SK-N-SH treated with all-trans-retinoic acid at 6 μM for 48 hours (cell line): ENCODE measurements at regions not wholly inside any gene's neighbourhood (a gene's known extent, or its start where the extent isn't known, plus 50 kb on each side); places are given as distances from the start of the nearest gene placed in this dataset.

Experiments
- ATAC-seq: fragments of 200-7000 bp; cut with Tn5 transposase; 3 replicates; pipeline ENCODE4 v1.9.1; 2020; ENCODE audit warnings: mild to moderate bottlenecking, moderate library complexity
- ARNTL ChIP-seq: fragments of 450-650 bp; formaldehyde crosslinking; IDR thresholded peaks from 2 replicates; pipeline ENCODE4 v1.5.0; 2020; ENCODE audit warnings: low read depth, mild to moderate bottlenecking, moderate library complexity, borderline replicate concordance
- BACH2 ChIP-seq: fragments of 250-450 bp; sonication (Bioruptor Pico); IDR thresholded peaks from 2 replicates; pipeline ENCODE4 v1.9.0; 2021; ENCODE audit warnings: mild to moderate bottlenecking, borderline replicate concordance
- CREB5 ChIP-seq: fragments of 250-450 bp; sonication (Bioruptor Pico); IDR thresholded peaks from 2 replicates; pipeline ENCODE4 v1.5.1; 2020; ENCODE audit warnings: low read depth, mild to moderate bottlenecking, moderate library complexity
- CSDC2 ChIP-seq: fragments of 250-450 bp; sonication (Bioruptor Pico); IDR thresholded peaks from 2 replicates; pipeline ENCODE4 v1.5.0; 2020; ENCODE audit warnings: mild to moderate bottlenecking, moderate library complexity
- ESRRG ChIP-seq: fragments of 250-450 bp; sonication (Bioruptor Pico); IDR thresholded peaks from 2 replicates; pipeline ENCODE4 v1.6.1; 2021; ENCODE audit warnings: mild to moderate bottlenecking
- GLIS3 ChIP-seq: fragments of 250-450 bp; sonication (Bioruptor Pico); IDR thresholded peaks from 2 replicates; pipeline ENCODE4 v1.5.0; 2020; ENCODE audit warnings: mild to moderate bottlenecking, moderate library complexity
- ISL1 ChIP-seq: fragments of 250-450 bp; sonication (Bioruptor Pico); IDR thresholded peaks from 2 replicates; pipeline ENCODE4 v2.1.2; 2022; ENCODE audit warnings: mild to moderate bottlenecking, moderate library complexity
- OSR1 ChIP-seq: fragments of 250-450 bp; sonication (Bioruptor Pico); IDR thresholded peaks from 2 replicates; pipeline ENCODE4 v1.8.0; 2022; ENCODE audit warnings: moderate library complexity, mild to moderate bottlenecking, inconsistent platforms
- PATZ1 ChIP-seq: fragments of 250-450 bp; sonication (Bioruptor Pico); IDR thresholded peaks from 2 replicates; pipeline ENCODE4 v1.8.0; 2020; ENCODE audit warnings: mild to moderate bottlenecking, moderate library complexity, borderline replicate concordance
- POU6F1 ChIP-seq: fragments of 250-450 bp; sonication (Bioruptor Pico); IDR thresholded peaks from 2 replicates; pipeline ENCODE4 v1.8.0; 2021; ENCODE audit warnings: low read depth, mild to moderate bottlenecking, moderate library complexity, borderline replicate concordance
- PPARA ChIP-seq: fragments of 250-450 bp; sonication (Bioruptor Pico); IDR thresholded peaks from 2 replicates; pipeline ENCODE4 v1.5.0; 2020; ENCODE audit warnings: mild to moderate bottlenecking, borderline replicate concordance
- RARB ChIP-seq: fragments of 250-450 bp; sonication (Bioruptor Pico); IDR thresholded peaks from 2 replicates; pipeline ENCODE4 v1.8.0; 2021; ENCODE audit warnings: mild to moderate bottlenecking, moderate library complexity
- SNAI2 ChIP-seq: fragments of 250-450 bp; sonication (Bioruptor Pico); IDR thresholded peaks from 2 replicates; pipeline ENCODE4 v1.5.0; 2020; ENCODE audit warnings: mild to moderate bottlenecking, moderate library complexity
- TCF4 ChIP-seq: fragments of 250-450 bp; sonication (Bioruptor Pico); IDR thresholded peaks from 2 replicates; pipeline ENCODE4 v1.8.0; 2021; ENCODE audit warnings: mild to moderate bottlenecking, moderate library complexity, borderline replicate concordance
- TOX ChIP-seq: fragments of 250-450 bp; sonication (Bioruptor Pico); IDR thresholded peaks from 2 replicates; pipeline ENCODE4 v1.8.0; 2021; ENCODE audit warnings: mild to moderate bottlenecking, moderate library complexity, borderline replicate concordance
- TSHZ2 ChIP-seq: fragments of 250-450 bp; sonication (Bioruptor Pico); IDR thresholded peaks from 2 replicates; pipeline ENCODE4 v1.5.0; 2020; ENCODE audit warnings: mild to moderate bottlenecking, moderate library complexity
- ZC3H10 ChIP-seq: fragments of 250-450 bp; sonication (Bioruptor Pico); IDR thresholded peaks from 2 replicates; pipeline ENCODE4 v1.5.1; 2021; ENCODE audit warnings: mild to moderate bottlenecking, moderate library complexity
- ZFP3 ChIP-seq: fragments of 250-450 bp; sonication (Bioruptor Pico); IDR thresholded peaks from 2 replicates; pipeline ENCODE4 v1.5.0; 2020; ENCODE audit warnings: mild to moderate bottlenecking, moderate library complexity
- ZFP30 ChIP-seq: fragments of 450-650 bp; formaldehyde crosslinking; IDR thresholded peaks from 2 replicates; pipeline ENCODE4 v1.5.0; 2022; ENCODE audit warnings: mild to moderate bottlenecking, moderate library complexity
- ZNF565 ChIP-seq: fragments of 450-650 bp; formaldehyde crosslinking; conservative IDR thresholded peaks from 2 replicates; pipeline ENCODE4 v1.5.0; 2020; ENCODE audit warnings: low read depth, mild to moderate bottlenecking, moderate library complexity
- ZNF8 ChIP-seq: fragments of 450-650 bp; formaldehyde crosslinking; IDR thresholded peaks from 2 replicates; pipeline ENCODE4 v1.5.0; 2020; ENCODE audit warnings: mild to moderate bottlenecking, moderate library complexity

- no peak for ATAC-seq
- TF ChIP-seq RARB (CRISPR knock-in tag): no peak
- no peak for TF ChIP-seq OSR1
- no peak for TF ChIP-seq TOX (CRISPR knock-in tag)
- TF ChIP-seq ZFP3 (CRISPR knock-in tag): no peak
- TF ChIP-seq TCF4 (CRISPR knock-in tag): no peak
- TF ChIP-seq ARNTL (CRISPR knock-in tag): no peak
- TF ChIP-seq ESRRG: no peak
- no peak for TF ChIP-seq PPARA
- TF ChIP-seq ZNF8 (CRISPR knock-in tag): no peak
- TF ChIP-seq GLIS3: no peak
- TF ChIP-seq ZNF565 (CRISPR knock-in tag): no peak
- TF ChIP-seq CSDC2 (CRISPR knock-in tag): no peak
- TF ChIP-seq ISL1 (CRISPR knock-in tag): no peak
- TF ChIP-seq SNAI2 (CRISPR knock-in tag): no peak
- TF ChIP-seq TSHZ2 (CRISPR knock-in tag): no peak
- no peak for TF ChIP-seq ZFP30 (CRISPR knock-in tag)
- no peak for TF ChIP-seq ZC3H10
- no peak for TF ChIP-seq CREB5 (CRISPR knock-in tag)
Measured at GRCh38 chr21:36641886-36642285, 57.0 kb upstream of the SIM2 start.

- no peak for ATAC-seq
- TF ChIP-seq TOX (CRISPR knock-in tag) (no peak), ZFP30 (CRISPR knock-in tag) (no peak), BACH2 (no peak), CREB5 (CRISPR knock-in tag) (no peak), CSDC2 (CRISPR knock-in tag) (no peak), GLIS3 (no peak), ISL1 (CRISPR knock-in tag) (no peak), TSHZ2 (CRISPR knock-in tag) (no peak), ZC3H10 (no peak), ZFP3 (CRISPR knock-in tag) (no peak), TCF4 (CRISPR knock-in tag) (no peak), OSR1 (no peak), SNAI2 (CRISPR knock-in tag) (no peak), PPARA (no peak), PATZ1 (CRISPR knock-in tag) (no peak), POU6F1 (CRISPR knock-in tag) (no peak)
Measured at GRCh38 chr21:36642777-36643176, 56.1 kb upstream of the SIM2 start.
